Ovary (tissue), 7 donors: ENCODE measurements at regions not wholly inside any gene's neighbourhood (a gene's known extent, or its start where the extent isn't known, plus 50 kb on each side); places are given as distances from the start of the nearest gene placed in this dataset.
"Not testable (repeated sequence)": the region's sequence is repeated elsewhere in the genome, so short reads cannot be mapped to it uniquely, and the experiment has no call there.

Experiments used
- DNase-seq, 5 donors: peaks; one replicate each; pipeline ENCODE4 v3.0.0-alpha.2; 2019 to 2020
- H3K27ac ChIP-seq, 2 donors: fragments of 200-600 bp; one replicate each; pipeline versions ENCODE4 v1.5.1 to v1.8.0; 2019 to 2022
- H3K27me3 ChIP-seq: fragments of 200-600 bp; one replicate; pipeline ENCODE4 v1.8.0; 2022
- H3K36me3 ChIP-seq: fragments of 200-600 bp; sonication (generic); one replicate; pipeline ENCODE4 v1.5.1; 2019
- H3K4me1 ChIP-seq: one replicate; pipeline ENCODE4 v1.8.1; 2013; ENCODE audit warnings: mild to moderate bottlenecking, moderate library complexity; ENCODE audit not compliant: insufficient read depth
- H3K4me3 ChIP-seq: fragments of 200-600 bp; sonication (generic); one replicate; pipeline ENCODE4 v1.5.1; 2017
- H3K9me3 ChIP-seq, 2 donors: fragments of 200-600 bp in 1 of 2; sonication (generic) in 1 of 2; one replicate each; pipeline versions ENCODE4 v1.5.1 to v1.8.1; 2013 to 2019; ENCODE audit warnings: mild to moderate bottlenecking in 1 of 2, moderate library complexity in 1 of 2
- CTCF ChIP-seq, 3 donors: fragments of 450-650 bp in 2 of 3; fragments of 200-600 bp in 1 of 3; IDR thresholded peaks; one replicate each; pipeline versions ENCODE4 v1.5.1 to v1.8.0; 2016 to 2022; ENCODE audit warnings: antibody characterized with exemption in 3 of 3, mild to moderate bottlenecking in 1 of 3
- EP300 ChIP-seq: sonication (generic); formaldehyde crosslinking; IDR thresholded peaks from one replicate; pipeline ENCODE4 v1.6.1; 2017; ENCODE audit warnings: antibody characterized with exemption
- POLR2A ChIP-seq: fragments of 450-650 bp; IDR thresholded peaks from one replicate; pipeline ENCODE4 v1.6.1; 2017; ENCODE audit warnings: antibody characterized with exemption, mild to moderate bottlenecking, moderate library complexity
- WGBS, 3 donors: extraction: QIAGEN DNeasy Blood & Tissue Kit in 1 of 3; methylation state at CpG; one replicate each; pipeline versions ENCODE4 v1.1.5 to v1.1.7; 2013 to 2017; 5-methylcytosine and 5-hydroxymethylcytosine counted together
- intact Hi-C, 4 donors: fragments of 100-400 bp; cut with DNase I; formaldehyde crosslinking; loops; one replicate each; pipeline versions ENCODE4 v1.11.0 to v1.15.1; 2022 to 2023
- donor health status: DM: no; HTN: no; CAD: no; lungs with moderate emphysema.
- donor health status: DM: no; HTN: no; CAD: no.
- donor health status: Bipolar disorder and iron deficiency.
- donor health status: DM: no; HTN: no; CAD: no.
- donor health status: DM: yes; HTN: yes; CAD: no.

DNA sequence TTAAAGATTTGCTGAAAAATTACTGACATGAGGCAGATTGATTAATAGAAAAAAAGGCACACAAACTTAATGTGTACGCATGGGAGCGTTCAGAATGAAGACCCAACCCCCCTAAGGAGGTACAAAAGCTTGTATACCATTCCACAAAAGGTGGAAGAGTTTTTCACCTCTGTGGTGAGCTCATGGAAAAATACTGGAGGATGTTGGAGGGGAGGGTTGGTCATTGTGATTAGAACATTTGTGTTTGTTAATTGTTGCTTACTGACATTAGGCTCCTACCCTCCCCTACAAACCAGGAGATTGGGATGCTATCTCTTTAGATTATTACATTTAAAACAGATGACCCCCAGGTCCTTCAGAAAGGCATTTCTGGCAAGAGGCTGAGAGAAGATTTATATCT, 1973.3 kb downstream of the OLFM4 start:
- no peak for DNase-seq
- Histone ChIP-seq H3K4me3 (no peak overlapping the region), H3K9me3 (no peaks in the 10 kb centered on the region), H3K27ac (no peak overlapping the region), H3K4me1 (no peaks in the 10 kb centered on the region), H3K36me3 (no peaks in the 10 kb centered on the region), H3K27me3 (no peaks in the 10 kb centered on the region)
- WGBS, 3 donors: 71 to 87% (median 72%) methylated on average over 2 of the region's 2 CpGs
- intact Hi-C loops: no loop called here
- TF ChIP-seq POLR2A: no peak
- TF ChIP-seq EP300: no peak
- no peak for TF ChIP-seq CTCF (IDR thresholded peaks at IDR 0.05)

DNA sequence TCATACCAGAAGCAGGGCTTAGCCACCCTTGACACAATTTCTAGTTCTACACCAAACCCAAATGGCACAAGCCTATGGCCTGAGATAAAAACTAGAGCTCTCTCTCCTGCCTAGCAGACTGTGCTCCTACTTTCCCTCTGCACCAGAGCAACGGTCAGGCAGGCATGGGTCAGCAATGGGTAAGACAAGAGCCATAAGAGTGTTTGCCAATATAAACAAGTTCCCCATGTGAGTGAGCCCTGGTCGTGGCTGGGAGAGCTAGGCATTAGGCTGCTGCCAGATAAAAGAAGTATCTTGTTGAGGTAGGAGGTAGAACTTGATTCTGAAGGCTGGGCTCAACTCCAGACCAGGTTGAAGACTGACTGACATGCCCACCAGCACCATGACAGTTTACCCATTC, 1979.1 kb downstream of the OLFM4 start:
- DNase-seq: no peak
- Histone ChIP-seq H3K4me1 (no peaks in the 10 kb centered on the region), H3K4me3 (no peak overlapping the region), H3K36me3 (no peaks in the 10 kb centered on the region), H3K9me3 (no peaks in the 10 kb centered on the region), H3K27ac (no peak overlapping the region), H3K27me3 (no peaks in the 10 kb centered on the region)
- intact Hi-C loops: no loop called here
- 26 to 42% (median 27%) methylated on average over 2 of the region's 2 CpGs for WGBS, 3 donors
- TF ChIP-seq POLR2A (no peak), CTCF (IDR thresholded peaks at IDR 0.05) (no peak), EP300 (no peak)

DNA sequence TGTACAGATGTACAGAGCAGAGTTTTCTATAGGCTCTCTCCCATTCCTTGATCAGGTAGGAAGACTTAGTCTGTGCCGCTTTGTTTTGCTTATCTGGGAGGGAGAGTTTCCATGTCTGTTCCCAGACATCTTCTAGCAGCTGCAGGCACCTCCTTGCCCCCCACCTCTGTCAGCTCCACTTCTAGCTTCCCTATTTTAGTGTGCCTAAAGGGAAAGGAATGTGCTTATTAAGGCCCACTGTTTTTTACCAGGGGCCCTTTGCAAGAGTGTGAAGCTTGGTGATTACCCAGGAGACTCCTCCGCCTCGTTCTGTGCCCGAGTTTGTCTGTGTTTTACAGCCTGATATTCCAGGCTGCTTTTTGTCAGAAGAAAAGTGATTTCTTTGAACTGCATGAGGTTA, 1984.4 kb downstream of the OLFM4 start:
- intact Hi-C loops: no loop called here

GRCh38 chr13:55029280-55029679, 2000.7 kb downstream of the OLFM4 start:
- no peak for TF ChIP-seq EP300
- no peak for TF ChIP-seq CTCF (IDR thresholded peaks at IDR 0.05)
- TF ChIP-seq POLR2A: no peak

More for the DNA sequence above, 1984.4 kb downstream of the OLFM4 start:
- 5 to 7% (median 7%) methylated on average over 4 of the region's 4 CpGs for WGBS, 3 donors
- Histone ChIP-seq H3K4me3 (no peak overlapping the region), H3K27me3 (no peaks in the 10 kb centered on the region), H3K4me1 (no peaks in the 10 kb centered on the region), H3K36me3 (no peaks in the 10 kb centered on the region), H3K27ac (no peak overlapping the region), H3K9me3 (no peaks in the 10 kb centered on the region)
- no peak for DNase-seq
- TF ChIP-seq CTCF (IDR thresholded peaks at IDR 0.05) (no peak), EP300 (no peak), POLR2A (no peak)

GRCh38 chr13:55038230-55038629, 2009.6 kb downstream of the OLFM4 start:
- no peaks in the 10 kb centered on the region for H3K36me3 ChIP-seq
- no peaks in the 10 kb centered on the region for H3K9me3 ChIP-seq
- no peak overlapping the region for H3K27ac ChIP-seq
- DNase-seq: no peak
- intact Hi-C loops: no loop called here
- no peaks in the 10 kb centered on the region for H3K27me3 ChIP-seq
- TF ChIP-seq CTCF (IDR thresholded peaks at IDR 0.05): no peak
- TF ChIP-seq POLR2A: no peak
- TF ChIP-seq EP300: no peak
- H3K4me1 ChIP-seq: no peaks in the 10 kb centered on the region
- H3K4me3 ChIP-seq: no peak overlapping the region
- WGBS, 3 donors: 53 to 70% (median 62%) methylated on average over 1 of the region's 1 CpG

More at GRCh38 chr13:55029280-55029679, 2000.7 kb downstream of the OLFM4 start:
- Histone ChIP-seq H3K36me3 (no peaks in the 10 kb centered on the region), H3K27ac (no peak overlapping the region), H3K4me3 (no peak overlapping the region), H3K9me3 (no peaks in the 10 kb centered on the region), H3K27me3 (no peaks in the 10 kb centered on the region), H3K4me1 (no peaks in the 10 kb centered on the region)
- no peak for DNase-seq
- intact Hi-C loops: no loop called here
- 87 to 90% (median 87%) methylated on average over 2 of the region's 2 CpGs for WGBS, 3 donors

- H3K4me1 ChIP-seq, H3K27ac ChIP-seq, H3K27me3 ChIP-seq, H3K9me3 ChIP-seq, H3K4me3 ChIP-seq, intact Hi-C loops, H3K36me3 ChIP-seq, DNase-seq: not testable (repeated sequence)
- 88 to 94% (median 92%) methylated on average over 24 of the region's 24 CpGs for WGBS, 3 donors
Measured at GRCh38 chr13:55053891-55054550, 2025.4 kb downstream of the OLFM4 start.

GRCh38 chr13:55055666-55056065, 2027.1 kb downstream of the OLFM4 start:
- H3K4me3 ChIP-seq, DNase-seq, H3K9me3 ChIP-seq, H3K4me1 ChIP-seq, H3K27ac ChIP-seq, intact Hi-C loops, H3K27me3 ChIP-seq, H3K36me3 ChIP-seq: not testable (repeated sequence)
- 81 to 89% (median 87%) methylated on average over 3 of the region's 3 CpGs for WGBS, 3 donors
